GM19397 (cell line): ENCODE measurements at regions not wholly inside any gene's neighbourhood (a gene's known extent, or its start where the extent isn't known, plus 50 kb on each side); places are given as distances from the start of the nearest gene placed in this dataset.

ENCODE experiments used
- ATAC-seq: cut with Tn5 transposase; IDR thresholded peaks from one replicate; pipeline ENCODE4 v1.9.1; 2021; ENCODE audit warnings: mild to moderate bottlenecking, moderate library complexity; ENCODE audit not compliant: unreplicated experiment

GRCh38 chr10:89879121-89879520 is 177.7 kb downstream of the KIF20B start:
- ATAC-seq: no peak

DNA sequence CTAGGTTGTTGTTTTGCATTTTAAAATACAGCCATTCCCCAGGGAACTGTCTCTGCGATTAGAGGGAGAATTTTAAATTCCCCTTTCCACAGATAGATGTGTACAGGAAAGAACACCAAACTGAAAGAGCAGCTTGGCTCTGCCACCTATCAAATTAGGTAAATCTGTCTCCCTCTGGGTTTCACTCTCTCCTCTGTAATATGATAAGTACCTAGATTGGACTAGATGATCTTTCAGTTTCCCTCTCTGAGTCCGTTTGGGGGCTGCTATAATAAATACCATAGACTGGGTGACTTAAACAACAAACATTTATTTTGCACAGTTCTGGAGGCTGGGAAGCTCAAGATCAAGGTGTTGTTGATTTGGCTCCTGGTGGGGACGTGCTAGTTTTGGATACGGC is 186.0 kb downstream of the KIF20B start:
- peak; percentile 39 for ATAC-seq

GRCh38 chr10:89887830-89888229 is 186.4 kb downstream of the KIF20B start:
- ATAC-seq: peak; percentile 47

DNA sequence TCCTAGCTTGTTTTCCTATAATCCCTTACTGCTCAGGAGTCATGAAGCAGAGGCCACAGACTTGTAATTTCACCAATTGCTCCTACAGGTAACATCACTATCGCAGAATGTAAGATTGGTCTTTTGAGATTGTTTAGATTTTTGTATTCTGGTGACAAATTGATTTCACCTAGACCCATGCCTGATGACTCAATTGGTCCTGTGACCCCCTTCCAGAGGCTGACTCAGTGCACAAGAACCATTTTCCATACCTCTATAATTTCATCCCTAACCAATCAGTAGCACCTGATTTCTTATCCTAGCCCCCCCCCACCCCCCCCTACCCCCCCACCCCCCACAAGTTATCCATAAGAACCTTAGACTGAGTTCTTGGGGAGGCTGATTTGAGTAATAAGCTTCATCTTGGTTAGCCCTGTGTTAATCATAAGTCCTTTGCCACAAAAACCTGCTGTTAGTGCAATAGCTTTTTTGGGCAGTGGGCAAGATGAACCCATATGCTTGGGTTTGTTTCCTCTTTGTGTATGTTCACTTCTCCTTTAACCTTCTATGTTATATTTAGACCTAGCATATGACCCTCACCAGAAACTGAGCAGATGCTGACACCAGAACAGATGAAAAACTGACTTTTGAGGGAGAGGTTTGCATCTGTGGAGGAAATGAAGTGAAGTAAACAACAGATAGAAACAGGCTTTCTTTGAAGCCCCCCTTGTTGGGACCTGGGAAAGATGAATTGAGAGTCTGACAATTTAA is 187.1 kb downstream of the KIF20B start:
- peak; percentile 87 for ATAC-seq

- no peak for ATAC-seq
Measured at GRCh38 chr10:89889606-89890005, 188.2 kb downstream of the KIF20B start.

DNA sequence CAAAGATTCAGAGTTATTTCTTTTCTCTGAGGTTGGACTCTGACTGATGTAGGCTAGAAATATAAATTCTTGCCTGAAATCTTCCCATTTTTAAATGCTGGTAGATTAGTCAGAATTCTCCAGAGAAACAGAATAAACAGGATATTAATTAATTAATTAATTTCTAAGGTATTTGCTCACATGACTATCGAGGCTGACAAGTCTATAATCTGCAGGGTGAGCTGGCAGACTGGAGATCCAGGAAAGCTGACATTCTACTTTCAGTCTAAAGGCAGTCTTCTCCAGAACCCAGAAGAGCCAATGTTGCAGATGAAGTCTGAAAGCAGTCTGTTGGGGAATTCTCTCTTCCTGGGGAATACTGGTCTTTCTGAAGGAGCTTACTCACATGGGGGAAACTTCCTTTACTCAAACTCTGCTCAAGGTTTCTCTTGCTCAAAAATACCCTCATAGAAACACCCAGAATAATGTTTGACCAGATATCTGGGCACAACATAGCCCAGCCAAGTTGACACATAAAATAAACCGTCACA is 189.7 kb downstream of the KIF20B start:
- ATAC-seq: no peak

GRCh38 chr10:89894051-89894450 is 192.7 kb downstream of the KIF20B start:
- ATAC-seq: no peak

GRCh38 chr10:89900554-89900953 is 199.2 kb downstream of the KIF20B start:
- no peak for ATAC-seq

DNA sequence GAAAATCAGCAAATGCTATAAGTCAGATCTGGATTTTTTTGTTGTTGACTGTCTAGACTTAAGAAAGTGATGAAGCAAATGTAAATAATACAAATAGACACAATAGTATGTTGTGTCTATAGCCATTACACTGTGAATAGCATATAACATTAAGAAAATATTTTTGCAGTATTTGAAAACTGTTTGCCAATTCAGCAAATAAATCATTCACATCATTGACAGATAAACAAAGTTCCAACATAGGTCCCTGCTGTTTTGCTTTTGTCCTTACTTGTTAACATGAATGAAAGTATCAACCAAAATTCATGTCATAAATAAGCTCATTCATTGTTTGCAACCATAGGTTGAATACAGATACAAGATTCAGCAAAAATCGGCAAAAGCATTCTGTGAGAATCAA is 200.5 kb downstream of the KIF20B start:
- ATAC-seq: no peak

DNA sequence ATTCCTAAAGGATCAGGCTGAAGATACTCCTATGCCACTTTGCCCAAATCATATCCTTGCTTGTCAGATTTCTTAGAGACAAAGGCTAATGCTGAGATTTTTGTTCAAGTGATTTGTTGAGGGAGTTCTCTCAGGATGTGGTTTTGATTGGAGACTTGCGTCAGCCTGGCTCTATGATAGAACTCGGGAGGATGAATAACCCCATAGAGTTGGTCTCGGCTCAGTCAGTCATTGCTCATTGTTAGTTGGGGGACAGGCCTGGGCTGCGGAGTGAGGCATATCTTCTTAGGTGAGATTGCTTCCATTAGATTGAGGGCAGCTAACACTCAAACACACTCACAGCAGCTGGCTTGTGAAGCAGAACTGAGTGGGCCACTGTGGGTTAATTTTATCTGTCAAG is 203.4 kb downstream of the KIF20B start:
- no peak for ATAC-seq

- ATAC-seq: no peak
Measured at GRCh38 chr10:89909752-89910151, 208.4 kb downstream of the KIF20B start.

GRCh38 chr10:89915021-89915420 is 213.6 kb downstream of the KIF20B start:
- no peak for ATAC-seq

DNA sequence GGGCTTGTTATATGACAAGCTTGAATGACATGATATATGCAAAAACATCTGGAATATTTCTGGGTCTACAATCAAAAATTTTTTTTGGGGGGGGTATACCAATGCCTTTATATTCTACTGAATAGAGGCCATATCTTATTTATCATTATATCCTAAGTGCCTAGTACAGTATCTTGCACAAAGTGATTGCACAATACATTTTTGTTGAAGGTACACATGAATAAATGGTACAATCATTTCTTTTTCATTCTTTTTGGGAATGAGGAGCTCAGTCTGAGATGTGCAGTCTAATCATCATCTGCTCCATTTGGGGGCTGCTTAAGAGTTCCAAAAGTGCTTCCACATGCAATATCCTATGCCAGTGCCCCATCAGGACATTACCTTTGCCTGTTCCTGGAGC is 214.6 kb downstream of the KIF20B start:
- no peak for ATAC-seq

GRCh38 chr10:89916468-89917215 is 215.3 kb downstream of the KIF20B start:
- ATAC-seq: no peak

- ATAC-seq: no peak
Measured at GRCh38 chr10:89921403-89921802, 220.0 kb downstream of the KIF20B start.

- no peak for ATAC-seq
Measured at GRCh38 chr10:89923661-89924060, 222.3 kb downstream of the KIF20B start.

DNA sequence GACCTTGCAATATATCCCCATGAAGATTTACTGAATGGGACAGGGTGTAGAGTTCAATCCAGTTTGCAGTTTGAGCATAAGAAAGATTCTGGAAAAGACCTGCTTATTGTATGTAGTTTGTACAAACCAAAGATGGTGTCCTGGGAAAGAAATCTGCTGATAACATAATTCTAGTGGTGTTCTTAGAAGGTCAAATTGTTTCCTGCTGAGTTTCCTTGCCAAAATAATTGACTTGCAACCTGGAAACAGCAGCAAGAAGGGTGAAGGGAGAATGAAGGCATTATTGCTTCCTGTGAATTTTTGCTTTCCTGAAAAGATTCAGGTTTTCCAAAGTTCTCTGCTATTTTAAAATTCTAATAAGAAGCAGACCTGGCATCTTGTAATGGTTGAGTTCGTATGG is 222.9 kb downstream of the KIF20B start:
- ATAC-seq: no peak

DNA sequence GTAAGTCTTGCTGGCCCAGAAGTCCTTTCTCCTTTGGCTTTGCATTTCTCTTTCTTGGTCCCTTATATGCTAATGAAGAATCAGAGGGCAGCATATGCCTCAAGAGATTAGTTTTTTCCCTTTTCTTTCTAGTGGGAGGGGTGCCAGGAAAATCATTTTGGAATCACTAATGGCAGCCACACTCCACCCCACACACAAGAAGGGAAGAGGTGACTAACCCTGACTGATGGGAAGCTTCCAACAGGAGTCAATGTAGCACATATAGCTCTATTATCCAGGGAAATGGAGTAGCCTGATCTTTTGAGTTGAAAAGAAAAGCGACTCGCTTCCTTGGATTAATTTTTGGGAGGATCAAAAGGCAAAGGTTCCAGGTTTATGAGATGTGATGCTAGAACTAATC is 225.3 kb downstream of the KIF20B start:
- no peak for ATAC-seq

GRCh38 chr10:89929282-89930026 is 228.1 kb downstream of the KIF20B start:
- ATAC-seq: no peak

- ATAC-seq: no peak
Measured at GRCh38 chr10:89937494-89937893, 236.1 kb downstream of the KIF20B start.

DNA sequence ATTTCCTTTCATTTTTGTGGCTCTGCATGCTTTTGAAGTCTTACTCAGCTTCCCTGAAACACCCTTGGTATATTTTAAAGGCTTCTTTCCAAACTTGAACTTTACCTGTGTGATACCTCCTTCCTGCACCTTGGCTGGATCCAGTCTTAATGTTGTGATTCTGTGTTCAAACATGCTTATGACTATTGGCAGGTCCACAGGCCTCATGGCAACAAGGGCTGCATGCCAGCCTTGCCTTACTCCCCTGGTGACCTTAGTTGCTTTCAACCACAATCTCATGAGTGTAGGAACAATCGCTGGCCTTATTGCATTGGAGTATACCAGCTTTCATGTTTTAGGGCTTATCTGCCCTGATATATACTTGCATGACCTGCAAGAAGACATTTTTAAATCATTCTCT is 238.7 kb downstream of the KIF20B start:
- no peak for ATAC-seq
